Prostate gland (tissue), 2 donors: ENCODE measurements at regions not wholly inside any gene's neighbourhood (a gene's known extent, or its start where the extent isn't known, plus 50 kb on each side); places are given as distances from the start of the nearest gene placed in this dataset.

Experiments used
- DNase-seq: peaks from one replicate; pipeline ENCODE4 v3.0.0-alpha.2; 2019; ENCODE audit warnings: low spot score
- H3K27ac ChIP-seq, 2 donors: fragments of 200-600 bp; sonication (generic); 2 replicates each; pipeline ENCODE4 v1.5.1; 2017 to 2019
- H3K27me3 ChIP-seq: fragments of 200-600 bp; sonication (generic); replicated peaks from 2 replicates; pipeline ENCODE4 v1.5.1; 2019; ENCODE audit not compliant: insufficient read depth
- H3K36me3 ChIP-seq, 2 donors: fragments of 200-600 bp; sonication (generic); 1 replicate in 1 of 2; 2 replicates in 1 of 2; pipeline versions ENCODE4 v1.5.1 to v1.8.1; 2017 to 2019
- H3K4me1 ChIP-seq: fragments of 200-600 bp; sonication (generic); replicated peaks from 2 replicates; pipeline ENCODE4 v1.5.1; 2019
- H3K4me3 ChIP-seq, 2 donors: fragments of 200-600 bp; sonication (generic); 2 replicates each; pipeline ENCODE4 v1.5.1; 2017 to 2019
- H3K9me3 ChIP-seq: fragments of 200-600 bp; sonication (generic); 2 replicates; pipeline ENCODE4 v1.5.1; 2017
- CTCF ChIP-seq, 4 experiments: fragments of 200-600 bp in 2 of 4; fragments of 450-650 bp in 2 of 4; sonication (generic) in 2 of 4; IDR thresholded peaks; 1 replicate in 3 of 4; 2 replicates in 1 of 4; pipeline ENCODE4 v1.5.1; 2016 to 2019; ENCODE audit warnings: antibody characterized with exemption in 4 of 4, mild to moderate bottlenecking in 2 of 4, moderate library complexity in 2 of 4
- POLR2A ChIP-seq: fragments of 450-650 bp; IDR thresholded peaks from one replicate; pipeline ENCODE4 v1.6.1; 2016; ENCODE audit warnings: antibody characterized with exemption, mild to moderate bottlenecking
- POLR2AphosphoS5 ChIP-seq: sonication (generic); formaldehyde crosslinking; IDR thresholded peaks from one replicate; pipeline ENCODE4 v1.6.1; 2017; ENCODE audit warnings: antibody characterized with exemption
- WGBS: methylation state at CpG from one replicate; pipeline ENCODE4 v1.1.5; 2018; 5-methylcytosine and 5-hydroxymethylcytosine counted together
- intact Hi-C: fragments of 100-400 bp; cut with DNase I; formaldehyde crosslinking; loops from one replicate; pipeline ENCODE4 v1.14.2; 2022

- intact Hi-C loops, result no loop called here
- Histone ChIP-seq H3K27me3 (no peaks in the 10 kb centered on the region), H3K9me3 (no peaks in the 10 kb centered on the region), H3K36me3 (no peaks in the 10 kb centered on the region), H3K4me3 (no peak overlapping the region), H3K4me1 (no peaks in the 10 kb centered on the region), H3K27ac (no peak overlapping the region)
- TF ChIP-seq POLR2A (no peak), POLR2AphosphoS5 (no peak), CTCF (IDR thresholded peaks at IDR 0.05) (no peak)
- WGBS, result 54% methylated on average over 4 of the region's 4 CpGs
- DNase-seq, result no peak
Measured at GRCh38 chr14:51481643-51482042, 170.1 kb upstream of the FRMD6 start.

GRCh38 chr14:51482102-51482501 lies 169.6 kb upstream of the FRMD6 start:
- intact Hi-C loops, result no loop called here
- TF ChIP-seq CTCF (IDR thresholded peaks at IDR 0.05), result no peak
- TF ChIP-seq POLR2AphosphoS5, result no peak
- TF ChIP-seq POLR2A, result no peak
- H3K4me1 ChIP-seq, result no peaks in the 10 kb centered on the region
- H3K27ac ChIP-seq, result no peak overlapping the region
- no peak for DNase-seq
- no peaks in the 10 kb centered on the region for H3K27me3 ChIP-seq
- 49% methylated on average over 4 of the region's 4 CpGs for WGBS
- no peak overlapping the region for H3K4me3 ChIP-seq
- H3K9me3 ChIP-seq, result no peaks in the 10 kb centered on the region
- no peaks in the 10 kb centered on the region for H3K36me3 ChIP-seq

- no peaks in the 10 kb centered on the region for H3K36me3 ChIP-seq
- intact Hi-C loops, result no loop called here
- H3K27ac ChIP-seq, result no peak overlapping the region
- TF ChIP-seq POLR2A (no peak), POLR2AphosphoS5 (no peak), CTCF (IDR thresholded peaks at IDR 0.05) (no peak)
- H3K4me1 ChIP-seq, result no peaks in the 10 kb centered on the region
- H3K4me3 ChIP-seq, result no peak overlapping the region
- no peaks in the 10 kb centered on the region for H3K27me3 ChIP-seq
- WGBS, result 64% methylated on average over 2 of the region's 2 CpGs
- no peak for DNase-seq
- no peaks in the 10 kb centered on the region for H3K9me3 ChIP-seq
Measured at GRCh38 chr14:51484485-51484884, 167.2 kb upstream of the FRMD6 start.

- TF ChIP-seq POLR2AphosphoS5 (no peak), CTCF (IDR thresholded peaks at IDR 0.05) (no peak), POLR2A (no peak)
- Histone ChIP-seq H3K4me1 (no peaks in the 10 kb centered on the region), H3K27me3 (no peaks in the 10 kb centered on the region), H3K4me3 (no peak overlapping the region), H3K9me3 (no peaks in the 10 kb centered on the region), H3K36me3 (no peaks in the 10 kb centered on the region), H3K27ac (no peak overlapping the region)
- intact Hi-C loops, result no loop called here
- WGBS, result 98% methylated on average over 9 of the region's 9 CpGs
- DNase-seq, result no peak
Measured at GRCh38 chr14:51485733-51486132, 166.0 kb upstream of the FRMD6 start.

GRCh38 chr14:51487848-51488247 lies 163.9 kb upstream of the FRMD6 start:
- intact Hi-C loops, result no loop called here
- Histone ChIP-seq H3K27me3 (no peaks in the 10 kb centered on the region), H3K9me3 (no peaks in the 10 kb centered on the region), H3K27ac (no peak overlapping the region), H3K4me1 (no peaks in the 10 kb centered on the region), H3K4me3 (no peak overlapping the region), H3K36me3 (no peaks in the 10 kb centered on the region)
- TF ChIP-seq POLR2AphosphoS5 (no peak), POLR2A (no peak), CTCF (IDR thresholded peaks at IDR 0.05) (no peak)
- DNase-seq, result no peak
- WGBS, result 88% methylated on average over 6 of the region's 6 CpGs
